K562 (cell line): ENCODE measurements at regions not wholly inside any gene's neighbourhood (a gene's known extent, or its start where the extent isn't known, plus 50 kb on each side); places are given as distances from the start of the nearest gene placed in this dataset.

Source experiments
- BCOR ChIP-seq: fragments of 450-650 bp; IDR thresholded peaks from 2 replicates; pipeline ENCODE4 v1.6.1; 2016
- BRCA1 ChIP-seq, 2 experiments: fragments of 450-650 bp in 1 of 2; sonication (generic) in 1 of 2; formaldehyde crosslinking in 1 of 2; IDR thresholded peaks; 2 replicates each; pipeline versions ENCODE4 v1.5.0 to v1.6.1; 2017 to 2020; ENCODE audit warnings: mild to moderate bottlenecking in 1 of 2, missing genetic modification reagents in 1 of 2
- CEBPG ChIP-seq, 3 experiments: fragments of 200-800 bp in 1 of 3; sonication (Bioruptor generic) in 1 of 3; sonication (generic) in 1 of 3; formaldehyde crosslinking in 1 of 3; IDR thresholded peaks in 2 of 3; conservative IDR thresholded peaks in 1 of 3; 2 replicates each; pipeline versions ENCODE4 v1.6.1 to v1.8.0; 2016 to 2022; ENCODE audit warnings: missing compliant biosample characterization in 2 of 3, missing genetic modification characterization in 2 of 3, mild to moderate bottlenecking in 1 of 3, missing genetic modification reagents in 1 of 3
- CHCHD3 ChIP-seq: fragments of 250-450 bp; sonication (Bioruptor Pico); IDR thresholded peaks from 2 replicates; pipeline ENCODE4 v2.1.2; 2022; ENCODE audit warnings: mild to moderate bottlenecking
- DDX20 ChIP-seq: fragments of 450-650 bp; IDR thresholded peaks from 2 replicates; pipeline ENCODE4 v1.6.1; 2016; ENCODE audit warnings: missing genetic modification characterization, low read depth, mild to moderate bottlenecking, missing compliant biosample characterization, moderate library complexity
- E2F3 ChIP-seq: fragments of 250-450 bp; sonication (Bioruptor Pico); IDR thresholded peaks from 2 replicates; pipeline ENCODE4 v1.4.0; 2020; ENCODE audit warnings: mild to moderate bottlenecking
- GATAD2B ChIP-seq: fragments of 450-650 bp; IDR thresholded peaks from 2 replicates; pipeline ENCODE4 v1.6.1; 2017; ENCODE audit warnings: mild to moderate bottlenecking, borderline replicate concordance
- HNRNPUL1 ChIP-seq: fragments of 200-400 bp; formaldehyde crosslinking; IDR thresholded peaks from 2 replicates; pipeline ENCODE4 v1.6.1; 2017; ENCODE audit warnings: low read length
- MAZ ChIP-seq, 2 experiments: fragments of 450-650 bp in 1 of 2; sonication (generic) in 1 of 2; formaldehyde crosslinking; IDR thresholded peaks in 1 of 2; conservative IDR thresholded peaks in 1 of 2; 2 replicates each; pipeline versions ENCODE4 v1.4.0 to v1.5.0; 2020; ENCODE audit warnings: mild to moderate bottlenecking in 1 of 2, missing genetic modification reagents in 1 of 2
- MEIS2 ChIP-seq: fragments of 450-650 bp; IDR thresholded peaks from 2 replicates; pipeline ENCODE4 v1.6.1; 2014; ENCODE audit warnings: mild to moderate bottlenecking; ENCODE audit not compliant: partially characterized antibody
- RCOR1 ChIP-seq, 2 experiments: IDR thresholded peaks; 2 replicates each; pipeline ENCODE4 v1.6.1; 2012; ENCODE audit warnings: low read depth in 2 of 2, low read length in 2 of 2, borderline replicate concordance in 1 of 2, improper control_type of control experiment in 1 of 2
- SMARCC2 ChIP-seq: fragments of 450-650 bp; IDR thresholded peaks from 2 replicates; pipeline ENCODE4 v1.6.1; 2017; ENCODE audit warnings: antibody characterized with exemption, moderate library complexity, mild to moderate bottlenecking, low read depth
- TAF9B ChIP-seq: fragments of 450-650 bp; IDR thresholded peaks from 2 replicates; pipeline ENCODE4 v1.6.1; 2018; ENCODE audit warnings: mild to moderate bottlenecking; ENCODE audit not compliant: partially characterized antibody
- TEAD2 ChIP-seq: fragments of 450-650 bp; IDR thresholded peaks from 2 replicates; pipeline ENCODE4 v1.6.1; 2016; ENCODE audit warnings: missing genetic modification characterization, control low read depth, missing compliant biosample characterization
- ZNF175 ChIP-seq: fragments of 200-800 bp; sonication (Bioruptor generic); IDR thresholded peaks from 2 replicates; pipeline ENCODE4 v1.6.1; 2016; ENCODE audit warnings: low read depth, mild to moderate bottlenecking, missing genetic modification characterization, missing compliant biosample characterization
- ZNF395 ChIP-seq: fragments of 200-800 bp; sonication (Bioruptor generic); IDR thresholded peaks from 2 replicates; pipeline ENCODE4 v1.6.1; 2017; ENCODE audit warnings: missing genetic modification characterization, missing compliant biosample characterization
- TF ChIP-seq, protein P1 (sequence below): fragments of 200-800 bp; sonication (Bioruptor generic); IDR thresholded peaks from 2 replicates; pipeline ENCODE4 v1.6.1; 2017; ENCODE audit warnings: missing genetic modification characterization, missing compliant biosample characterization
- TF ChIP-seq, protein P2 (sequence below): fragments of 450-650 bp; formaldehyde crosslinking; IDR thresholded peaks from 2 replicates; pipeline ENCODE4 v1.4.0; 2022; ENCODE audit warnings: mild to moderate bottlenecking, moderate library complexity
- TF ChIP-seq, protein P3 (sequence below): sonication (generic); formaldehyde crosslinking; IDR thresholded peaks from 2 replicates; pipeline ENCODE4 v1.8.1; 2022; ENCODE audit warnings: missing genetic modification reagents
- TF ChIP-seq, protein P4 (sequence below), 2 experiments: fragments of 450-650 bp in 1 of 2; sonication (generic) in 1 of 2; formaldehyde crosslinking in 1 of 2; IDR thresholded peaks in 1 of 2; conservative IDR thresholded peaks in 1 of 2; 2 replicates each; pipeline versions ENCODE4 v1.6.1 to v1.8.1; 2016 to 2023; ENCODE audit warnings: mild to moderate bottlenecking in 2 of 2, moderate library complexity in 2 of 2, inconsistent platforms in 1 of 2, missing genetic modification reagents in 1 of 2

GRCh38 chr4:82125787-82126297 lies 247.9 kb downstream of the HNRNPD start (continued):
- no peak for TF ChIP-seq HNRNPUL1
- TF ChIP-seq E2F3: no peak
- TF ChIP-seq RCOR1 (IDR thresholded peaks at IDR 0.05; ENCODE audit: borderline replicate concordance in 1 of 2, low read depth in 2 of 2, low read length in 2 of 2): peak in 1 of 2 experiments; percentile 12; a peak in 1 of 4 replicates
- peak in 1 of 2 experiments; percentile 49; a peak in 2 of 4 replicates for TF ChIP-seq MAZ (CRISPR knock-in tag; conservative IDR thresholded peaks at IDR 0.05 in 1 of 2, IDR thresholded peaks at IDR 0.05 in 1 of 2)
- TF ChIP-seq GATAD2B: no peak
- TF ChIP-seq CHCHD3: no peak
- TF ChIP-seq DDX20 (tag): 0 out of 2 replicates have a peak, but pooled peaks have one; percentile 26
- TF ChIP-seq, protein P1, sequence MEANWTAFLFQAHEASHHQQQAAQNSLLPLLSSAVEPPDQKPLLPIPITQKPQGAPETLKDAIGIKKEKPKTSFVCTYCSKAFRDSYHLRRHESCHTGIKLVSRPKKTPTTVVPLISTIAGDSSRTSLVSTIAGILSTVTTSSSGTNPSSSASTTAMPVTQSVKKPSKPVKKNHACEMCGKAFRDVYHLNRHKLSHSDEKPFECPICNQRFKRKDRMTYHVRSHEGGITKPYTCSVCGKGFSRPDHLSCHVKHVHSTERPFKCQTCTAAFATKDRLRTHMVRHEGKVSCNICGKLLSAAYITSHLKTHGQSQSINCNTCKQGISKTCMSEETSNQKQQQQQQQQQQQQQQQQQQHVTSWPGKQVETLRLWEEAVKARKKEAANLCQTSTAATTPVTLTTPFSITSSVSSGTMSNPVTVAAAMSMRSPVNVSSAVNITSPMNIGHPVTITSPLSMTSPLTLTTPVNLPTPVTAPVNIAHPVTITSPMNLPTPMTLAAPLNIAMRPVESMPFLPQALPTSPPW (CRISPR knock-in tag): peak; percentile 75
- TF ChIP-seq, protein P2, sequence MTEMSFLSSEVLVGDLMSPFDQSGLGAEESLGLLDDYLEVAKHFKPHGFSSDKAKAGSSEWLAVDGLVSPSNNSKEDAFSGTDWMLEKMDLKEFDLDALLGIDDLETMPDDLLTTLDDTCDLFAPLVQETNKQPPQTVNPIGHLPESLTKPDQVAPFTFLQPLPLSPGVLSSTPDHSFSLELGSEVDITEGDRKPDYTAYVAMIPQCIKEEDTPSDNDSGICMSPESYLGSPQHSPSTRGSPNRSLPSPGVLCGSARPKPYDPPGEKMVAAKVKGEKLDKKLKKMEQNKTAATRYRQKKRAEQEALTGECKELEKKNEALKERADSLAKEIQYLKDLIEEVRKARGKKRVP (CRISPR knock-in tag): peak; percentile 89
- TF ChIP-seq MEIS2: peak; percentile 99
- TF ChIP-seq, protein P3, sequence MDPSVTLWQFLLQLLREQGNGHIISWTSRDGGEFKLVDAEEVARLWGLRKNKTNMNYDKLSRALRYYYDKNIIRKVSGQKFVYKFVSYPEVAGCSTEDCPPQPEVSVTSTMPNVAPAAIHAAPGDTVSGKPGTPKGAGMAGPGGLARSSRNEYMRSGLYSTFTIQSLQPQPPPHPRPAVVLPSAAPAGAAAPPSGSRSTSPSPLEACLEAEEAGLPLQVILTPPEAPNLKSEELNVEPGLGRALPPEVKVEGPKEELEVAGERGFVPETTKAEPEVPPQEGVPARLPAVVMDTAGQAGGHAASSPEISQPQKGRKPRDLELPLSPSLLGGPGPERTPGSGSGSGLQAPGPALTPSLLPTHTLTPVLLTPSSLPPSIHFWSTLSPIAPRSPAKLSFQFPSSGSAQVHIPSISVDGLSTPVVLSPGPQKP: no peak
- TF ChIP-seq CEBPG (CRISPR knock-in tag; IDR thresholded peaks at IDR 0.05): peak; percentile 56; the same call in 1 of the 2 replicates
- peak; percentile 97 to 99 for TF ChIP-seq CEBPG (tag; conservative IDR thresholded peaks at IDR 0.05 in 1 of 2, IDR thresholded peaks at IDR 0.05 in 1 of 2)
- TF ChIP-seq SMARCC2: no peak
- no peak for TF ChIP-seq TEAD2
- TF ChIP-seq ZNF395: peak; percentile 12; the same call in 1 of the 2 replicates
- no peak for TF ChIP-seq TAF9B
- no peak for TF ChIP-seq BCOR
- TF ChIP-seq ZNF175 (CRISPR knock-in tag): peak; percentile 93
- TF ChIP-seq, protein P4, sequence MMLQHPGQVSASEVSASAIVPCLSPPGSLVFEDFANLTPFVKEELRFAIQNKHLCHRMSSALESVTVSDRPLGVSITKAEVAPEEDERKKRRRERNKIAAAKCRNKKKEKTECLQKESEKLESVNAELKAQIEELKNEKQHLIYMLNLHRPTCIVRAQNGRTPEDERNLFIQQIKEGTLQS (IDR thresholded peaks at IDR 0.05): peak; percentile 92
- TF ChIP-seq, protein P4 (CRISPR knock-in tag; conservative IDR thresholded peaks at IDR 0.05): no peak
- TF ChIP-seq BRCA1 (IDR thresholded peaks at IDR 0.05): no peak
- no peak for TF ChIP-seq BRCA1 (CRISPR knock-in tag; IDR thresholded peaks at IDR 0.05)
